ENCODE measurements at regions not wholly inside any gene's neighbourhood (a gene's known extent, or its start where the extent isn't known, plus 50 kb on each side); places are given as distances from the start of the nearest gene placed in this dataset.

- TF ChIP-seq CTCF (IDR thresholded peaks at IDR 0.05) (no peak), POLR2A (IDR thresholded peaks at IDR 0.05) (no peak)
Measured at GRCh38 chr5:114989512-114989911, 180.2 kb downstream of the TRIM36 start.

All from breast epithelium (tissue), 3 donors.